Stimulated activated memory B cell treated with anti-CD40 and anti-IgM and Interleukin-4, amounts not matched to agents 10 μg/mL and 1 μg/mL and 100 μg/mL, for 72 hours (primary cell): ENCODE measurements at regions not wholly inside any gene's neighbourhood (a gene's known extent, or its start where the extent isn't known, plus 50 kb on each side); places are given as distances from the start of the nearest gene placed in this dataset.

Experiments
- ATAC-seq: fragments of 150-1000 bp; cut with Tn5 transposase; 2 replicates; pipeline ENCODE4 v1.10.0; 2021
- H3K27ac Mint-ChIP-seq: one replicate; pipeline ENCODE4 v1.8.0; 2022; ENCODE audit warnings: mild to moderate bottlenecking, mixed read lengths
- H3K27me3 Mint-ChIP-seq: one replicate; pipeline ENCODE4 v1.8.0; 2022; ENCODE audit warnings: mixed read lengths
- H3K36me3 Mint-ChIP-seq: one replicate; pipeline ENCODE4 v1.8.0; 2022; ENCODE audit warnings: mixed read lengths
- H3K4me1 Mint-ChIP-seq: one replicate; pipeline ENCODE4 v1.8.0; 2022; ENCODE audit warnings: mixed read lengths
- H3K4me3 Mint-ChIP-seq: one replicate; pipeline ENCODE4 v1.8.0; 2022; ENCODE audit warnings: mild to moderate bottlenecking, moderate library complexity, mixed read lengths
- H3K9me3 Mint-ChIP-seq: one replicate; pipeline ENCODE4 v1.8.0; 2022; ENCODE audit warnings: mixed read lengths

DNA sequence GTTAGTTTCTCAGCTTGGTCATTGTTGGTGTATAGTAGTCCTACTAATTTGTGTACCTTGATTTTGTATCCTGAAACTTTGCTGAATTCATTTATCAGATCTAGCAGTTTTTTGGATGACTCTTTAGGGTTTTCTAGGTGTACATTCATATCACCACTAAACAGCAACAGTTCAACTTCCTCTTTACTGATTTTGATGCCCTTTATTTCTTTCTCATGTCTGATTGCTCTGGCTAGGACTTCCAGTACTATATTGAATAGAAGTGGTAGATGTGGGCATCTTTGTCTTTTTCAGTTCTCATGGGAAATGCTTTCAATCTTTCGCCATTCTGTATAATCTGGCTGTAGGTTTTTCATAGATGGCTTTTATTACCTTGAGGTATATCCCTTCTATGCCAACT lies 61.3 kb upstream of the HEY2 start:
- H3K4me3 Mint-ChIP-seq, result no peak overlapping the region
- no peak for ATAC-seq
- H3K4me1 Mint-ChIP-seq, result no peaks in the 10 kb centered on the region
- no peaks in the 10 kb centered on the region for H3K36me3 Mint-ChIP-seq
- H3K9me3 Mint-ChIP-seq, result peaks cover 32% of the 10 kb centered on the region
- peaks cover 64% of the 10 kb centered on the region for H3K27me3 Mint-ChIP-seq
- no peak overlapping the region for H3K27ac Mint-ChIP-seq

DNA sequence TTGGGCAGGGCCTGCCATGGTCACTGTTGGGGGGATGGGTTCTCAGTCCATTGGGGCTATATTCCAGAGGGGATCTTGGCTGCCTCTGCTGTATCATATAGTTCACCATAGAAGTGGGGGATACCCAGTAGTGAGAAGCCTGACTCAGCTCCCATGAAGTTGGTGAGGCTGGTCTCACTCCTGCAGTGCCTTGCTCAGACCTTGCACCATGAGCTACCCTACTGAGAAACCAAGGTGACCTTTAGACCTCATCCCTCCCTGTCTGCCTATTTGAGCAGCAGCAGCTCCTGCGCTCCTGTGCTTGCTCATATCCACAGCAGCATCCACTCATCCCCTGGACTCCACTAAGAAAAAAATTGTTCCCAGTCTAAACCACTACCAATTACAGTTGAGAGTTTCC lies 56.0 kb upstream of the HEY2 start:
- ATAC-seq, result no peak
- Mint-ChIP-seq H3K36me3 (no peaks in the 10 kb centered on the region), H3K27me3 (peaks cover 59% of the 10 kb centered on the region), H3K4me3 (no peak overlapping the region), H3K27ac (no peak overlapping the region), H3K4me1 (no peaks in the 10 kb centered on the region), H3K9me3 (peaks cover 25% of the 10 kb centered on the region)

DNA sequence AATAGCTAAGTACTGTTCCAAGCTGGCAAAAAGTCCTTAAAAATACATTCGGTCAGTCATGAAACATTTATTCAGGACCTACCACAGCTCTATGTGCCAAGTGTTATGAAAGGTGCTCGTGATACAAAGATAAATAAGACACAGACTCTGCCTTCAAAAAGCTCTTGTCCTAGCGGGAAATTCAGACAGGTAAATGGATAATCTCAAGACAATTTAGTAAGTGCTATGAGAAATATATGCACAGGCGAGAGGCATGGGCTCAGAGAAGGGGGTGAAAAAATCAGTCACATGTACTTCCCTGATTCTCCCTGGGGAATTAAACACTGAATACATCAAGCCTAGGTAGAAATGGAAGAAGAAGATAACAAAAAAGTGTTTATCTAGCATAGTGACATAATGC lies 49.8 kb upstream of the HEY2 start:
- H3K9me3 Mint-ChIP-seq, result peaks cover 5% of the 10 kb centered on the region
- no peaks in the 10 kb centered on the region for H3K36me3 Mint-ChIP-seq
- H3K27me3 Mint-ChIP-seq, result peaks cover 27% of the 10 kb centered on the region
- no peak overlapping the region for H3K4me3 Mint-ChIP-seq
- ATAC-seq, result no peak
- no peaks in the 10 kb centered on the region for H3K4me1 Mint-ChIP-seq
- H3K27ac Mint-ChIP-seq, result no peak overlapping the region
